OCI-LY3 (cell line): ENCODE measurements at regions not wholly inside any gene's neighbourhood (a gene's known extent, or its start where the extent isn't known, plus 50 kb on each side); places are given as distances from the start of the nearest gene placed in this dataset.

Experiments
- H2AFZ ChIP-seq: fragments of 200-600, 300-600 bp; shearing (Covaris generic); 2 replicates; pipeline ENCODE4 v1.6.0; 2014; ENCODE audit warnings: antibody characterized with exemption, low read depth, low read length
- H3K27ac ChIP-seq: fragments of 200-600, 300-600 bp; sonication (generic); 2 replicates; pipeline ENCODE4 v1.5.1; 2014; ENCODE audit warnings: mild to moderate bottlenecking, low read length, moderate library complexity, mixed read lengths
- H3K27me3 ChIP-seq: fragments of 200-600, 300-600 bp; sonication (generic); 2 replicates; pipeline ENCODE4 v1.6.1; 2014; ENCODE audit warnings: low read depth, low read length, mixed read lengths
- H3K36me3 ChIP-seq: fragments of 200-600, 300-600 bp; sonication (generic); replicated peaks from 2 replicates; pipeline ENCODE3; 2014; ENCODE audit warnings: low read depth, low read length, mixed read lengths
- H3K4me1 ChIP-seq: fragments of 300-600, 200-600 bp; sonication (generic); 2 replicates; pipeline ENCODE4 v1.6.1; 2014; ENCODE audit warnings: low read length, mixed read lengths
- H3K4me2 ChIP-seq: fragments of 200-600, 300-600 bp; sonication (generic); 2 replicates; pipeline ENCODE4 v1.6.1; 2014; ENCODE audit warnings: low read length, mixed read lengths
- H3K4me3 ChIP-seq: fragments of 300-600, 200-600 bp; sonication (generic); 2 replicates; pipeline ENCODE4 v1.5.1; 2014; ENCODE audit warnings: antibody characterized with exemption, mild to moderate bottlenecking, low read length, moderate library complexity
- H3K79me2 ChIP-seq: fragments of 300-600, 200-600 bp; shearing (Covaris generic); 2 replicates; pipeline ENCODE4 v1.6.1; 2014; ENCODE audit warnings: mild to moderate bottlenecking, low read length, mixed read lengths
- H3K9ac ChIP-seq: fragments of 300-600, 200-600 bp; shearing (Covaris generic); 2 replicates; pipeline ENCODE4 v1.6.0; 2014; ENCODE audit warnings: mild to moderate bottlenecking, low read length, moderate library complexity
- H3K9me3 ChIP-seq: fragments of 200-600, 300-600 bp; shearing (Covaris generic); 2 replicates; pipeline ENCODE4 v1.6.1; 2014; ENCODE audit warnings: low read length, mixed read lengths; ENCODE audit not compliant: insufficient read depth
- H4K20me1 ChIP-seq: fragments of 200-600, 300-600 bp; sonication (generic); 2 replicates; pipeline ENCODE4 v1.6.1; 2016; ENCODE audit warnings: low read length, mixed read lengths; ENCODE audit not compliant: insufficient read depth
- EZH2phosphoT487 ChIP-seq: fragments of 200-600 bp; shearing (Covaris generic); IDR thresholded peaks from 2 replicates; pipeline ENCODE4 v1.6.1; 2018; ENCODE audit warnings: antibody characterized with exemption, mixed run types, low read depth
- TF ChIP-seq, protein P1 (sequence below): fragments of 200-600, 300-600 bp; sonication (generic); IDR thresholded peaks from 2 replicates; pipeline ENCODE4 v1.5.1; 2014; ENCODE audit warnings: antibody characterized with exemption, low read length, low read depth

GRCh38 chr10:62893036-62893435 is 76.9 kb upstream of the EGR2 start:
- Histone ChIP-seq H3K4me3 (no peak overlapping the region), H2AFZ (no peak overlapping the region), H3K79me2 (no peaks in the 10 kb centered on the region), H3K27ac (no peak overlapping the region), H3K9me3 (no peaks in the 10 kb centered on the region), H3K4me2 (no peak overlapping the region), H3K36me3 (no peaks in the 10 kb centered on the region), H3K9ac (no peak overlapping the region), H3K4me1 (no peaks in the 10 kb centered on the region), H4K20me1 (no peaks in the 10 kb centered on the region), H3K27me3 (peaks cover 9% of the 10 kb centered on the region)
- TF ChIP-seq, protein P1, sequence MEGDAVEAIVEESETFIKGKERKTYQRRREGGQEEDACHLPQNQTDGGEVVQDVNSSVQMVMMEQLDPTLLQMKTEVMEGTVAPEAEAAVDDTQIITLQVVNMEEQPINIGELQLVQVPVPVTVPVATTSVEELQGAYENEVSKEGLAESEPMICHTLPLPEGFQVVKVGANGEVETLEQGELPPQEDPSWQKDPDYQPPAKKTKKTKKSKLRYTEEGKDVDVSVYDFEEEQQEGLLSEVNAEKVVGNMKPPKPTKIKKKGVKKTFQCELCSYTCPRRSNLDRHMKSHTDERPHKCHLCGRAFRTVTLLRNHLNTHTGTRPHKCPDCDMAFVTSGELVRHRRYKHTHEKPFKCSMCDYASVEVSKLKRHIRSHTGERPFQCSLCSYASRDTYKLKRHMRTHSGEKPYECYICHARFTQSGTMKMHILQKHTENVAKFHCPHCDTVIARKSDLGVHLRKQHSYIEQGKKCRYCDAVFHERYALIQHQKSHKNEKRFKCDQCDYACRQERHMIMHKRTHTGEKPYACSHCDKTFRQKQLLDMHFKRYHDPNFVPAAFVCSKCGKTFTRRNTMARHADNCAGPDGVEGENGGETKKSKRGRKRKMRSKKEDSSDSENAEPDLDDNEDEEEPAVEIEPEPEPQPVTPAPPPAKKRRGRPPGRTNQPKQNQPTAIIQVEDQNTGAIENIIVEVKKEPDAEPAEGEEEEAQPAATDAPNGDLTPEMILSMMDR, result no peak
- TF ChIP-seq EZH2phosphoT487, result no peak

- Histone ChIP-seq H3K27me3 (peaks cover 9% of the 10 kb centered on the region), H3K9ac (no peak overlapping the region), H3K4me3 (no peak overlapping the region), H2AFZ (no peak overlapping the region), H3K4me1 (no peaks in the 10 kb centered on the region), H3K27ac (no peak overlapping the region), H3K79me2 (no peaks in the 10 kb centered on the region), H4K20me1 (no peaks in the 10 kb centered on the region), H3K4me2 (no peak overlapping the region), H3K36me3 (no peaks in the 10 kb centered on the region), H3K9me3 (no peaks in the 10 kb centered on the region)
- TF ChIP-seq EZH2phosphoT487, result no peak
- TF ChIP-seq, protein P1, result no peak
Measured at GRCh38 chr10:62890395-62890794, 74.2 kb upstream of the EGR2 start.

- Histone ChIP-seq H3K27me3 (peaks cover 17% of the 10 kb centered on the region), H2AFZ (no peak overlapping the region), H3K4me2 (no peak overlapping the region), H3K4me3 (no peak overlapping the region), H3K27ac (no peak overlapping the region), H3K9ac (no peak overlapping the region), H3K9me3 (no peaks in the 10 kb centered on the region), H3K36me3 (no peaks in the 10 kb centered on the region), H3K4me1 (no peaks in the 10 kb centered on the region), H4K20me1 (no peaks in the 10 kb centered on the region), H3K79me2 (no peaks in the 10 kb centered on the region)
- TF ChIP-seq, protein P1, result no peak
- no peak for TF ChIP-seq EZH2phosphoT487
Measured at GRCh38 chr10:62887642-62888041, 71.5 kb upstream of the EGR2 start.

GRCh38 chr10:62885684-62886461 is 69.7 kb upstream of the EGR2 start:
- Histone ChIP-seq H3K27me3 (peaks cover 19% of the 10 kb centered on the region), H3K36me3 (no peaks in the 10 kb centered on the region), H3K79me2 (no peaks in the 10 kb centered on the region), H3K4me1 (no peaks in the 10 kb centered on the region), H3K9ac (no peak overlapping the region), H2AFZ (no peak overlapping the region), H3K4me2 (no peak overlapping the region), H3K27ac (no peak overlapping the region), H3K9me3 (no peaks in the 10 kb centered on the region), H3K4me3 (no peak overlapping the region), H4K20me1 (no peaks in the 10 kb centered on the region)
- TF ChIP-seq, protein P1, result no peak
- no peak for TF ChIP-seq EZH2phosphoT487
